GM23248 (cell line): ENCODE measurements at regions not wholly inside any gene's neighbourhood (a gene's known extent, or its start where the extent isn't known, plus 50 kb on each side); places are given as distances from the start of the nearest gene placed in this dataset.

ENCODE experiments used
- EZH2 ChIP-seq: fragments of 200-600 bp; sonication (generic); IDR thresholded peaks from 2 replicates; pipeline ENCODE4 v1.6.1; 2018; ENCODE audit warnings: antibody characterized with exemption, mild to moderate bottlenecking; ENCODE audit not compliant: insufficient read depth, poor library complexity, severe bottlenecking
- EZH2phosphoT487 ChIP-seq: fragments of 200-600 bp; sonication (generic); IDR thresholded peaks from 2 replicates; pipeline ENCODE4 v1.6.1; 2018; ENCODE audit warnings: antibody characterized with exemption, moderate library complexity, mild to moderate bottlenecking, low read depth; ENCODE audit not compliant: insufficient read depth

DNA sequence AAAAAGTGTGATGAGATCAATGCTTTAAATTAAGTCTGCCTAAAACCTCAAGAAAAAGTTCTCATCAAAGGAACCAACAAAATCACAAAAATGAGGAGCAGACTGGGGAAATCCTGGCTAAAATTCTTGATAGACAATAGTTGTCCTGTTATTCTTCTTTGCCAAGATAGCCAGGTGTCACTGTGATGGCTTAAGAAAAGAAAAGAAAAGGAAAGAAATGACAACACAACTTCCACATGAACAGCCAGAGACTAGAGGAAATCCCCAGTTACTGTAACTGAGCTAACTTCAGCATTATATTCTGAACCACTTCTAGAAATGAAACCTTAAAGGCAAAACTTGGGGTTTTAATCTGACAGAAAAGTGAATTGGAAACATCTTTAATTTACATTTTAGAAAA, 129.6 kb downstream of the CD24 start:
- no peak for TF ChIP-seq EZH2phosphoT487
- TF ChIP-seq EZH2, result no peak
